ENCODE measurements at regions not wholly inside any gene's neighbourhood (a gene's known extent, or its start where the extent isn't known, plus 50 kb on each side); places are given as distances from the start of the nearest gene placed in this dataset.

GRCh38 chr4:38489924-38490639, 173.9 kb upstream of the KLF3 start:
- DNase-seq: no peak

- no peak for DNase-seq
These were observed 173.1 kb upstream of the KLF3 start for GRCh38 chr4:38490753-38491446.

GRCh38 chr4:38491854-38492478, 172.0 kb upstream of the KLF3 start:
- no peak for DNase-seq

- no peak for DNase-seq
These were observed 170.9 kb upstream of the KLF3 start for GRCh38 chr4:38493066-38493465.

GRCh38 chr4:38495446-38495845, 168.6 kb upstream of the KLF3 start:
- DNase-seq: no peak

- no peak for DNase-seq
These were observed 166.9 kb upstream of the KLF3 start for GRCh38 chr4:38497121-38497520.

GRCh38 chr4:38499101-38499500, 164.9 kb upstream of the KLF3 start:
- DNase-seq: no peak

- DNase-seq: no peak
These were observed 163.6 kb upstream of the KLF3 start for GRCh38 chr4:38500433-38500832.

- DNase-seq: no peak
These were observed 162.3 kb upstream of the KLF3 start for GRCh38 chr4:38501698-38502097.

- DNase-seq: no peak
These were observed 160.2 kb upstream of the KLF3 start for GRCh38 chr4:38503689-38504395.

GRCh38 chr4:38504396-38504715, 159.6 kb upstream of the KLF3 start:
- DNase-seq: no peak

- DNase-seq: peak; percentile 19
These were observed 154.4 kb upstream of the KLF3 start for GRCh38 chr4:38509551-38509950.

- no peak for DNase-seq
These were observed 153.8 kb upstream of the KLF3 start for GRCh38 chr4:38510201-38510600.

- no peak for DNase-seq
These were observed 152.3 kb upstream of the KLF3 start for GRCh38 chr4:38511702-38512101.

- no peak for DNase-seq
These were observed 151.2 kb upstream of the KLF3 start for GRCh38 chr4:38512840-38513239.

- peak; percentile 22 for DNase-seq
These were observed 149.4 kb upstream of the KLF3 start for GRCh38 chr4:38514465-38515146.

GRCh38 chr4:38516190-38516589, 147.8 kb upstream of the KLF3 start:
- DNase-seq: no peak

- no peak for DNase-seq
These were observed 144.3 kb upstream of the KLF3 start for GRCh38 chr4:38519666-38520065.

- DNase-seq: no peak
These were observed 140.9 kb upstream of the KLF3 start for GRCh38 chr4:38523054-38523453.

GRCh38 chr4:38523524-38524448, 140.2 kb upstream of the KLF3 start:
- no peak for DNase-seq

GRCh38 chr4:38526412-38526811, 137.6 kb upstream of the KLF3 start:
- DNase-seq: no peak
